Lung (tissue), 11 donors: ENCODE measurements at regions not wholly inside any gene's neighbourhood (a gene's known extent, or its start where the extent isn't known, plus 50 kb on each side); places are given as distances from the start of the nearest gene placed in this dataset.

Experiments used
- ATAC-seq: fragments of 200-7000 bp; cut with Tn5 transposase; one replicate; pipeline ENCODE4 v1.9.1; 2020; ENCODE audit warnings: moderate number of reproducible peaks; ENCODE audit not compliant: insufficient read depth, low FRiP score
- DNase-seq, 3 donors: peaks; one replicate each; pipeline ENCODE4 v3.0.0-alpha.2; 2013 to 2017
- H3K27ac ChIP-seq, 2 donors: one replicate each; pipeline ENCODE4 v1.5.1; 2013; ENCODE audit warnings: mild to moderate bottlenecking in 2 of 2, moderate library complexity in 2 of 2, control low read depth in 1 of 2, inconsistent platforms in 1 of 2, low read depth in 1 of 2, low read length in 1 of 2
- H3K27me3 ChIP-seq, 3 donors: one replicate each; pipeline ENCODE4 v1.5.1; 2013; ENCODE audit warnings: low read length in 2 of 3; ENCODE audit not compliant: control insufficient read depth in 3 of 3, insufficient read depth in 3 of 3
- H3K36me3 ChIP-seq, 4 donors: one replicate each; pipeline ENCODE4 v1.5.1; 2013; ENCODE audit warnings: low read length in 4 of 4, mild to moderate bottlenecking in 1 of 4, moderate library complexity in 1 of 4; ENCODE audit not compliant: control insufficient read depth in 4 of 4, insufficient read depth in 4 of 4
- H3K4me1 ChIP-seq, 5 donors: one replicate each; pipeline ENCODE4 v1.5.1; 2013; ENCODE audit warnings: low read length in 5 of 5, mild to moderate bottlenecking in 2 of 5, moderate library complexity in 1 of 5; ENCODE audit not compliant: control insufficient read depth in 5 of 5, insufficient read depth in 5 of 5
- H3K4me3 ChIP-seq: one replicate; pipeline ENCODE4 v1.5.1; 2013; ENCODE audit warnings: mild to moderate bottlenecking, control low read depth, moderate library complexity
- H3K9ac ChIP-seq, 2 donors: one replicate each; pipeline ENCODE4 v1.5.1; 2013; ENCODE audit warnings: low read length in 2 of 2, control low read depth in 1 of 2; ENCODE audit not compliant: insufficient read depth in 1 of 2
- H3K9me3 ChIP-seq, 4 donors: one replicate each; pipeline ENCODE4 v1.5.1; 2013; ENCODE audit warnings: low read length in 3 of 4, mild to moderate bottlenecking in 1 of 4, moderate library complexity in 1 of 4; ENCODE audit not compliant: control insufficient read depth in 4 of 4, insufficient read depth in 3 of 4
- WGBS, 2 donors: extraction: QIAGEN DNeasy Blood & Tissue Kit; methylation state at CpG; one replicate each; pipeline ENCODE4 v1.1.7; 2013; 5-methylcytosine and 5-hydroxymethylcytosine counted together
- TF ChIP-seq, protein P1 (sequence below): IDR thresholded peaks from 2 replicates; pipeline ENCODE4 v1.5.1; 2012; ENCODE audit warnings: mild to moderate bottlenecking; ENCODE audit errors: control extremely low read depth, extremely low read depth
- donor health status: control.
- donor health status: control.
- donor health status: Bipolar disorder and iron deficiency.
- donor health status: healthy.
- donor health status: DM: yes; HTN: yes; CAD: no.

DNA sequence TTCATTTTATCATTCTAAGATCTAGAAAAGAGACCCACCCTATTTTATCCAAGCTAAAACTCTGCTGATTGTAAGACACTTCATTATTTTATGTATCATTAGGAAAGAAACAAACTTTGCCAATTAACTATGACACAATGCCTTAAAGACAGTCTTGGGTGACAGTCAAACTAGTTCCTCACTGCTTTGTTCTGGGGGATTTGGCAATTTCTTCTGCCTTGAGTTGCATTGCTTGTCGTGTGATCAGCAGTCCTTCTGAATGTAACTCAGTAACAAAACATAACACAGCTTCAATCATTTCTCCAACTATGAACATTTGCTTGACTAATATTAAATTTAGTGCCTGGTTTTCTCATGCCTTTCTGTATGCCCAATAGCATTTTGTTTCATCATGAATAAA lies 577.9 kb upstream of the DIPK2B start:
- Histone ChIP-seq H3K27me3 (peaks cover 0 to 7% (median 3%) of the 10 kb centered on the region in 3 donors), H3K9me3 (no peaks in the 10 kb centered on the region), H3K27ac (no peak overlapping the region), H3K36me3 (no peaks in the 10 kb centered on the region), H3K4me1 (peaks cover 0 to 2% (median 0%) of the 10 kb centered on the region in 5 donors), H3K9ac (no peak overlapping the region), H3K4me3 (no peak overlapping the region)
- TF ChIP-seq, protein P1, sequence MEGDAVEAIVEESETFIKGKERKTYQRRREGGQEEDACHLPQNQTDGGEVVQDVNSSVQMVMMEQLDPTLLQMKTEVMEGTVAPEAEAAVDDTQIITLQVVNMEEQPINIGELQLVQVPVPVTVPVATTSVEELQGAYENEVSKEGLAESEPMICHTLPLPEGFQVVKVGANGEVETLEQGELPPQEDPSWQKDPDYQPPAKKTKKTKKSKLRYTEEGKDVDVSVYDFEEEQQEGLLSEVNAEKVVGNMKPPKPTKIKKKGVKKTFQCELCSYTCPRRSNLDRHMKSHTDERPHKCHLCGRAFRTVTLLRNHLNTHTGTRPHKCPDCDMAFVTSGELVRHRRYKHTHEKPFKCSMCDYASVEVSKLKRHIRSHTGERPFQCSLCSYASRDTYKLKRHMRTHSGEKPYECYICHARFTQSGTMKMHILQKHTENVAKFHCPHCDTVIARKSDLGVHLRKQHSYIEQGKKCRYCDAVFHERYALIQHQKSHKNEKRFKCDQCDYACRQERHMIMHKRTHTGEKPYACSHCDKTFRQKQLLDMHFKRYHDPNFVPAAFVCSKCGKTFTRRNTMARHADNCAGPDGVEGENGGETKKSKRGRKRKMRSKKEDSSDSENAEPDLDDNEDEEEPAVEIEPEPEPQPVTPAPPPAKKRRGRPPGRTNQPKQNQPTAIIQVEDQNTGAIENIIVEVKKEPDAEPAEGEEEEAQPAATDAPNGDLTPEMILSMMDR, result no peak
- ATAC-seq (no peak), DNase-seq (peak in 1 of 3 donors; percentile 26)
- WGBS, 2 donors, result 29 to 67% methylated on average over 1 of the region's 1 CpG

DNA sequence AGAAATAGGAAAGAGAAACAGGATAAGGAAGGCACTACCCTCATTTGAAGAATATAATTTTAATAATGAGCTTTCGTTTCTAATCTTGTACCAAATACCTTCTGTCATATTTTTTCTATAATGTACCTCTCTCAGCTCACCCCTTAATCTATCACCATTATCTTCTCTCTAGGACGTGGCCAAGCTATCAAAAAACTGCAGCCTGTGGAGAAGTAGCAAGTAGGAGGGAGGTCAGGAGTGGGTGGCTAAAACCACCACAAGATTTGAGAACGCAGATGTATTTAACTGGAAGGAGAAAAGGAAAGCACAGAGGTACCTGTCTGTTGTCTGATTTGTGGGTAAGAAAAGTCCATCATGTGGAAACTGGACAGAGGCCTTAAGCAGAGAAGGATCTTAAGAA lies 576.7 kb upstream of the DIPK2B start:
- no peak for ATAC-seq
- no peak overlapping the region for H3K27ac ChIP-seq
- WGBS, 2 donors, result 48 to 51% methylated on average over 3 of the region's 3 CpGs
- no peak for DNase-seq
- no peak overlapping the region for H3K9ac ChIP-seq
- H3K27me3 ChIP-seq, result peaks cover 0 to 7% (median 3%) of the 10 kb centered on the region in 3 donors
- H3K4me1 ChIP-seq, result peaks cover 0 to 2% (median 0%) of the 10 kb centered on the region in 5 donors
- H3K36me3 ChIP-seq, result no peaks in the 10 kb centered on the region
- H3K4me3 ChIP-seq, result no peak overlapping the region
- no peaks in the 10 kb centered on the region for H3K9me3 ChIP-seq
- TF ChIP-seq, protein P1, result no peak

- Histone ChIP-seq H3K9ac (no peak overlapping the region), H3K9me3 (no peaks in the 10 kb centered on the region), H3K4me1 (peaks cover 0 to 12% (median 4%) of the 10 kb centered on the region in 5 donors), H3K27ac (no peak overlapping the region), H3K27me3 (peaks cover 0 to 15% (median 6%) of the 10 kb centered on the region in 3 donors), H3K4me3 (no peak overlapping the region), H3K36me3 (no peaks in the 10 kb centered on the region)
- TF ChIP-seq, protein P1, result no peak
- ATAC-seq (no peak), DNase-seq (no peak)
- WGBS, 2 donors, result 75 to 82% methylated on average over 2 of the region's 2 CpGs
Observed at GRCh38 chrX:45775468-45775867, 574.8 kb upstream of the DIPK2B start.

DNA sequence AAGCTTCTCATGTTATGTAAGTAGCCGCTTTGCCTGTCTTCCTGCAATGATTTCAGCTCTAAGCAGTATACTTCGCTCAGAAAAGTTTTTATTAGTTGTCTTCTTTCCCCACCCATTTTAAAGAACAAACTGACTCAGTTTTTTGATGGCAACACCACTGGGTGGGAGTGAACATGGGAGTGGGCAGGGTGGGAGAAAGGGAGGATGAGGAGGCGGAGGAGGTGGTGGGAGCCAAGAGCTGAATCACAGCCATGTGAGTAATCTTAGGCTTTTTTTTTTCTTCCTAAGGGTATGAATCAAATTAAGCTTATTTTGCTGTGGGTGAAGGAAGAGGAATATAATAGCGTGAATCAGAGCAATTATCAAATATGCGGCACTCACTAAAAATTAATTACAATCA lies 574.3 kb upstream of the DIPK2B start:
- Histone ChIP-seq H3K27ac (peak overlapping the region in 1 of 2 donors; percentile 45), H3K36me3 (no peaks in the 10 kb centered on the region), H3K9me3 (no peaks in the 10 kb centered on the region), H3K9ac (no peak overlapping the region), H3K4me1 (peaks cover 0 to 12% (median 4%) of the 10 kb centered on the region in 5 donors), H3K27me3 (peaks cover 0 to 15% (median 6%) of the 10 kb centered on the region in 3 donors), H3K4me3 (no peak overlapping the region)
- TF ChIP-seq, protein P1, result no peak
- DNase-seq (no peak), ATAC-seq (peak; percentile 5)
- WGBS, 2 donors, result 76 to 85% methylated on average over 5 of the region's 5 CpGs
